GM12892 (cell line): ENCODE measurements at regions not wholly inside any gene's neighbourhood (a gene's known extent, or its start where the extent isn't known, plus 50 kb on each side); places are given as distances from the start of the nearest gene placed in this dataset.

Source experiments
- DNase-seq: peaks from one replicate; pipeline ENCODE4 v3.0.0; 2011; ENCODE audit not compliant: insufficient read length
- FAIRE-seq: peaks from 2 replicates; lab custom pipeline; 2011; peaks lifted over from hg19 to GRCh38; lab: Jason Lieb, UNC
- POLR2A ChIP-seq: IDR thresholded peaks from 2 replicates; pipeline ENCODE4 v1.6.1; 2011; ENCODE audit warnings: low read depth, low read length, control low read depth
- POLR2AphosphoS5 ChIP-seq: IDR thresholded peaks from 2 replicates; pipeline ENCODE4 v1.6.1; 2011; ENCODE audit warnings: low read depth, low read length, control low read depth
- TAF1 ChIP-seq: IDR thresholded peaks from 2 replicates; pipeline ENCODE4 v1.6.1; 2011; ENCODE audit warnings: low read depth, mild to moderate bottlenecking, control low read depth, low read length, borderline replicate concordance

DNA sequence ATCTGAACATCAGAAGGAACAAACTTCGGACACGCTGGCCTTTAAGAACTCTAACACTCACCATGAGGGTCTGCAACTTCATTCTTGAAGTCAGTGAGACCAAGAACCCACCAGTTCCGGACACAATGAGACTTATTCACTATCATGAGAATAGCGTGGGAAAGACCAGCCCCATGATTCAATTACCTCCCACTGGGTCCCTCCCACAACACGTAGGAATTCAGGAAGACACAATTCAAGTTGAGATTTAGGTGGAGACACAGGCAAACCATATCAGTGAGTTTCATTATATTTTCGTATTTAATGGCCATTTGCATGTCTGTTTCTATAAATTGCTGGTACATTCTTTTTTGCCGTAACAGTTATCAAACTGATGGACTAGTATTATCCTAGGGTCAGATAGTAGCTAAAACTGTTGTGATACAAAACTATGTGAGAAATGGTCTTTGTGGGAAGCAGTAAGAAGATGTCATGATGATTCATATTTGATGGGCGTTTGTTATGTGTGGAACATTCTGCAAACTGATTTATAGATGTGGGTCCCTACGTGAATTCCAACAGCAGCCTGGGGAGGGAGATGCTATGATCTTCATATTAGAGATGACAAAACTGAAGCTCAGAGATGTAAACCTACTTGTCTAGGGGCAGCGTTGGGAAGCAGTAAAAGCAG is 282.4 kb upstream of the TMEM132C start:
- no peak for DNase-seq
- no peak for FAIRE-seq
- TF ChIP-seq TAF1 (no peak), POLR2AphosphoS5 (no peak), POLR2A (no peak)

GRCh38 chr12:127987199-127987901 is 279.6 kb upstream of the TMEM132C start:
- TF ChIP-seq POLR2AphosphoS5, result no peak
- no peak for TF ChIP-seq TAF1
- TF ChIP-seq POLR2A, result no peak
- DNase-seq (no peak), FAIRE-seq (no peak)

- no peak for TF ChIP-seq POLR2A
- TF ChIP-seq TAF1, result no peak
- no peak for TF ChIP-seq POLR2AphosphoS5
- no peak for FAIRE-seq
- DNase-seq, result no peak
These were observed 275.5 kb upstream of the TMEM132C start for GRCh38 chr12:127991485-127991884.

DNA sequence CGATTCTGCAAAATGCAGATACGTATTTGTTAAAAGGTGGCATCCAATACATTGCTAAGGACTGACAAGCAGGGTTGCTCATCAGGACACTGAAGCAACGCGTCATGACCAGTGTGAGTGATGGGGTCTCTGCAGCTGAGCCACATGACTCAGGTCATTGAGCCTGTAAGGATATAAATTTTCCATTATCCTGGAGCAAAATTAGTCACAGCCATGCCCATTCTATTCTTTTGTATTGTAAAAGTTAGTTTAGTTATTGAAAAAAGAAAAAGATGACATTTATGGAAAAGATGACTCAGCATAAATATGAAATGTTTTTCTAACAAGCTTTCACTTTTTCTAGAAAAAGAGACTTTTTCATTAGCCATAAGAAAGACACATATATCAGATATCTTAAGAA is 268.0 kb upstream of the TMEM132C start:
- FAIRE-seq (no peak), DNase-seq (no peak)
- TF ChIP-seq TAF1 (no peak), POLR2AphosphoS5 (no peak), POLR2A (no peak)

DNA sequence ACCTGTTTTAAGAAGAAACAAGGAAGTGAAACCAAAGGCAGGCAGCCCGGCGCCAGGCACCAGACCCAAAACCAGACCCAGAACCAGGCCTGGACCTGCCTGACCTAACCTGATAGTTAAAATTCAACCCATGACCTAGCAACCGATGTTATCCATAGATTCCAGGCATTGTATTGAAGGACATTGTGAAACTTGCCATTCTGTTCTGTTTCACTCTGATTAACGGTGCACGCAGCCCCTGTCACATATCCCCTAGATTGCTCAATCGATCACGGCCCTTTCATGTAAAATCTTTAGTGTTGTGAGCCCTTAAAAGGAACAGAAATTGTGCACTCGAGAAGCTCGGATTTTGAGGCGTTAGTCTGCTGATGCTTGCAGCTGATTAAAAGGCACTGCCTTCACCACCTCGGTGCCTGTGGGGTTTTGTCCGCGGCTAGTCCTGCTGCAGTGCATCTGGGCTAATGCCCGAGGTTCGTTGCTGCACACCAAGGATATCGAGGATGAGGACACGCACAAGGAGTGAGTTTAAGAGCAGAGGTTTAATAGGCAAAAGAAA is 262.5 kb upstream of the TMEM132C start:
- TF ChIP-seq TAF1 (no peak), POLR2A (no peak), POLR2AphosphoS5 (no peak)
- FAIRE-seq, result no peak
- DNase-seq, result no peak

- TF ChIP-seq TAF1 (no peak), POLR2AphosphoS5 (no peak), POLR2A (no peak)
- DNase-seq (no peak), FAIRE-seq (no peak)
These were observed 259.7 kb upstream of the TMEM132C start for GRCh38 chr12:128007250-128007649.

DNA sequence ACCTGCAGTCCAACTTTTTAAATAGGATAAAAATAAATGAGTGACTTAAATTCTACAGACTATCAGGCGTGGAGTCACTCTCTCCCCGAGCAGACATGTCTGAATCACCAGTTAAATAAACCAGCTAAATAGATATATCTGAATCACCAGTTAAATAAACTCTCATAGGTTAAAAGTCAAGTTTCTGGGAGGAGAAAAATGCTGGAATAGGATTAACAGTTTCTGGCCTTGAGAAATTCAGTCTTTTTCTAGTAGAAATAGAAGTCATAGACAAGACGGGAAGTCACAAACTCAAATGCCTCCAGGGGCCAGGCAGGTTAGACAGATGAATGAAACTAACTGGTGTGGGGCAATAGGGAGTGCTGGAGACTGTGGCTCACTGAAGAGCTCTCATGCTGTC is 258.6 kb upstream of the TMEM132C start:
- no peak for DNase-seq
- TF ChIP-seq TAF1 (no peak), POLR2AphosphoS5 (no peak), POLR2A (no peak)
- no peak for FAIRE-seq

- TF ChIP-seq POLR2AphosphoS5, result no peak
- TF ChIP-seq POLR2A, result no peak
- no peak for TF ChIP-seq TAF1
- FAIRE-seq (no peak), DNase-seq (no peak)
These were observed 257.9 kb upstream of the TMEM132C start for GRCh38 chr12:128009108-128009507.

- no peak for TF ChIP-seq POLR2AphosphoS5
- TF ChIP-seq POLR2A, result no peak
- TF ChIP-seq TAF1, result no peak
- DNase-seq, result no peak
- no peak for FAIRE-seq
These were observed 254.9 kb upstream of the TMEM132C start for GRCh38 chr12:128012110-128012509.

DNA sequence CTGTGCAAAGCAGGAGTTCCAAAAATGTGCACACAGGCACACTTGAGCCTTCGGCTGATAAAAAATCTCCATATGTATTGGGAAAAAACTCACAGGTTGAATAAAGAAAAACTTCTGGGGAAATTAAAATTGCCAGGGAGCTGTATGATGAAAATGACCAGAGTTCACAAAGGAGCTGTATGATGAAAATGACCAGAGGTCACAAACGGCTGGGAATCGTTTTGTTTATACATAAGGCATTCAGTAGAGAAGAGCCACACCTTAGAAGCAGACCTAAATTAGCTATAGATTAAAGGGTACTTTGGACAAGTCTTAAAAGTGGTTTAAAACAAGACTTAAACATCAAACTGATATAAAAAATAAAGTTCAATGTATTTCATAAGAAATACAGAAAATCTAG is 251.7 kb upstream of the TMEM132C start:
- FAIRE-seq (no peak), DNase-seq (no peak)
- TF ChIP-seq TAF1 (no peak), POLR2AphosphoS5 (no peak), POLR2A (no peak)

- TF ChIP-seq POLR2A (no peak), TAF1 (no peak), POLR2AphosphoS5 (no peak)
- DNase-seq (no peak), FAIRE-seq (no peak)
These were observed 248.9 kb upstream of the TMEM132C start for GRCh38 chr12:128018067-128018466.
